HepG2 (cell line): ENCODE measurements at regions not wholly inside any gene's neighbourhood (a gene's known extent, or its start where the extent isn't known, plus 50 kb on each side); places are given as distances from the start of the nearest gene placed in this dataset.

Experiments
- ATAC-seq: fragments of 200-7000 bp; cut with Tn5 transposase; 3 replicates; pipeline ENCODE4 v1.9.1; 2020; ENCODE audit warnings: mild to moderate bottlenecking, moderate library complexity
- BruUV-seq: library from RNA; stranded (reverse); fragments of 400-500 nt; replicated peaks from 2 replicates; lab custom pipeline; 2021; lab: Mats Ljungman, UMichigan
- CTCF ChIA-PET: fragments of 300-600 bp; formaldehyde crosslinking; extraction: SDS; loops from one replicate; lab custom pipeline; 2021; ENCODE audit warnings: low total read pairs, inconsistent platforms, low intra/inter-chr PET ratio; lab: Yijun Ruan, JAX
- POLR2A ChIA-PET: fragments of 350-600 bp; sonication (Branson Sonifier 250); formaldehyde crosslinking; loops from one replicate; lab custom pipeline; 2020; ENCODE audit warnings: antibody characterized with exemption, inconsistent platforms; lab: Yijun Ruan, JAX
- DNase-seq: peaks from one replicate; pipeline ENCODE4 v3.0.0-alpha.2; 2015; ENCODE audit warnings: low spot score
- FAIRE-seq: peaks from 3 replicates; lab custom pipeline; 2011; peaks lifted over from hg19 to GRCh38; lab: Jason Lieb, UNC
- H2AFZ ChIP-seq: one replicate; pipeline ENCODE4 v1.6.1; 2011; ENCODE audit warnings: low read length, inconsistent platforms
- H3K27ac ChIP-seq: fragments of 300-600 bp; 3 replicates; pipeline ENCODE4 v1.8.0; 2011; ENCODE audit warnings: mixed run types, mild to moderate bottlenecking, mixed read lengths, low read length, inconsistent platforms; ENCODE audit not compliant: insufficient read depth; ENCODE audit errors: extremely low read length
- H3K27me3 ChIP-seq, 2 experiments: fragments of 200-600 bp in 1 of 2; 2 replicates in 1 of 2; 3 replicates in 1 of 2; pipeline versions ENCODE4 v1.6.0 to v1.8.0; 2011; ENCODE audit warnings: low read length in 2 of 2, mild to moderate bottlenecking in 2 of 2, moderate library complexity in 2 of 2, inconsistent platforms in 1 of 2; ENCODE audit not compliant: insufficient read depth in 2 of 2, control insufficient read depth in 1 of 2
- H3K36me3 ChIP-seq, 2 experiments: fragments of 200-600 bp in 1 of 2; replicated peaks in 1 of 2; 2 replicates in 1 of 2; 3 replicates in 1 of 2; pipeline versions ENCODE4 v1.5.1 to v1.8.0; 2011; ENCODE audit warnings: low read length in 2 of 2, inconsistent platforms in 1 of 2; ENCODE audit not compliant: insufficient read depth in 2 of 2, control insufficient read depth in 1 of 2
- H3K4me1 ChIP-seq: 2 replicates; pipeline ENCODE4 v1.5.1; 2012; ENCODE audit warnings: low read length, inconsistent platforms; ENCODE audit not compliant: insufficient read depth
- H3K4me2 ChIP-seq: 2 replicates; pipeline ENCODE4 v1.6.0; 2011; ENCODE audit warnings: low read depth, low read length, inconsistent platforms
- H3K4me3 ChIP-seq, 3 experiments: fragments of 200-600 bp in 1 of 3; sonication (generic), shearing (Covaris generic) in 1 of 3; replicated peaks in 1 of 3; 2 replicates each; pipeline ENCODE4 v1.5.1; 2011 to 2016; ENCODE audit warnings: low read length in 3 of 3, inconsistent platforms in 2 of 3, low read depth in 2 of 3, mild to moderate bottlenecking in 2 of 3, control low read depth in 1 of 3, mixed read lengths in 1 of 3; ENCODE audit not compliant: insufficient read depth in 1 of 3
- H3K79me2 ChIP-seq: one replicate; pipeline ENCODE4 v1.6.1; 2011; ENCODE audit warnings: low read length, inconsistent platforms; ENCODE audit not compliant: insufficient read depth
- H3K9ac ChIP-seq: 2 replicates; pipeline ENCODE4 v1.6.0; 2011; ENCODE audit warnings: mild to moderate bottlenecking, low read depth, low read length, inconsistent platforms; ENCODE audit not compliant: insufficient read depth
- H3K9me3 ChIP-seq: 2 replicates; pipeline ENCODE4 v1.5.1; 2012; ENCODE audit warnings: mild to moderate bottlenecking, low read length
- H4K20me1 ChIP-seq: 2 replicates; pipeline ENCODE4 v1.6.0; 2011; ENCODE audit warnings: inconsistent platforms, mild to moderate bottlenecking, low read length, moderate library complexity; ENCODE audit not compliant: insufficient read depth
- ATF7 ChIP-seq, 2 experiments: fragments of 450-650 bp in 1 of 2; sonication (generic) in 1 of 2; formaldehyde crosslinking in 1 of 2; IDR thresholded peaks; 2 replicates each; pipeline versions ENCODE4 v1.4.0 to v1.6.1; 2016 to 2020; ENCODE audit warnings: antibody characterized with exemption in 1 of 2, mild to moderate bottlenecking in 1 of 2, missing genetic modification reagents in 1 of 2
- CEBPB ChIP-seq: IDR thresholded peaks from 2 replicates; pipeline ENCODE4 v1.6.1; 2011; ENCODE audit warnings: low read depth, low read length, improper control_type of control experiment, borderline replicate concordance
- CREM ChIP-seq, 2 experiments: sonication (generic) in 1 of 2; formaldehyde crosslinking in 1 of 2; IDR thresholded peaks; 2 replicates each; pipeline versions ENCODE4 v1.4.0 to v1.6.1; 2016 to 2020; ENCODE audit warnings: antibody characterized with exemption in 1 of 2, mild to moderate bottlenecking in 1 of 2, missing genetic modification reagents in 1 of 2
- KAT2B ChIP-seq: fragments of 150-350 bp; IDR thresholded peaks from 2 replicates; pipeline ENCODE4 v1.6.1; 2014; ENCODE audit warnings: low read depth, low read length, borderline replicate concordance
- KLF11 ChIP-seq: IDR thresholded peaks from 2 replicates; pipeline ENCODE4 v1.6.1; 2016; ENCODE audit warnings: missing compliant biosample characterization
- KLF6 ChIP-seq: IDR thresholded peaks from 2 replicates; pipeline ENCODE4 v1.8.0; 2016; ENCODE audit warnings: missing biosample characterization, missing genetic modification reagents
- MAFF ChIP-seq: IDR thresholded peaks from 2 replicates; pipeline ENCODE4 v1.6.1; 2011; ENCODE audit warnings: low read depth, low read length, improper control_type of control experiment
- MAFK ChIP-seq, 2 experiments: IDR thresholded peaks in 1 of 2; conservative IDR thresholded peaks in 1 of 2; 2 replicates each; pipeline ENCODE4 v1.6.1; 2011; ENCODE audit warnings: improper control_type of control experiment in 2 of 2, low read length in 2 of 2
- MBD4 ChIP-seq: IDR thresholded peaks from 2 replicates; pipeline ENCODE4 v1.6.1; 2012; ENCODE audit warnings: low read length, inconsistent platforms, borderline replicate concordance
- SYNCRIP ChIP-seq: fragments of 200-400 bp; formaldehyde crosslinking; IDR thresholded peaks from 2 replicates; pipeline ENCODE4 v1.6.1; 2018; ENCODE audit warnings: mild to moderate bottlenecking, low read depth, low read length; ENCODE audit not compliant: insufficient read depth
- ZNF234 ChIP-seq: sonication (generic); formaldehyde crosslinking; conservative IDR thresholded peaks from 2 replicates; pipeline ENCODE4 v1.5.1; 2020; ENCODE audit warnings: mild to moderate bottlenecking, missing genetic modification reagents
- ZNF30 ChIP-seq: sonication (generic); formaldehyde crosslinking; IDR thresholded peaks from 2 replicates; pipeline ENCODE4 v1.5.0; 2020; ENCODE audit warnings: mild to moderate bottlenecking, missing genetic modification reagents
- ZNF451 ChIP-seq: sonication (generic); formaldehyde crosslinking; IDR thresholded peaks from 2 replicates; pipeline ENCODE4 v1.5.0; 2020; ENCODE audit warnings: mild to moderate bottlenecking, missing genetic modification reagents
- ZNF652 ChIP-seq: IDR thresholded peaks from 2 replicates; pipeline ENCODE4 v1.6.1; 2016; ENCODE audit warnings: low read depth, borderline replicate concordance
- ZNF660 ChIP-seq: sonication (generic); formaldehyde crosslinking; IDR thresholded peaks from 2 replicates; pipeline ENCODE4 v1.5.1; 2020; ENCODE audit warnings: mild to moderate bottlenecking, low read depth, missing genetic modification reagents, borderline replicate concordance
- WGBS: methylation state at CpG from one replicate; pipeline ENCODE4 v1.1.6; 2017; ENCODE audit warnings: low lambda C conversion rate; 5-methylcytosine and 5-hydroxymethylcytosine counted together
- in situ Hi-C: cut with HindIII; loops from 2 replicates; pipeline ENCODE4 v1.10.0; 2017; ENCODE audit warnings: low pct_unique_long_range_greater_than_20kb; ENCODE audit not compliant: extremely low pct_ligation_motif_present
- intact Hi-C: fragments of 100-400 bp; cut with micrococcal nuclease; formaldehyde crosslinking; loops from one replicate; pipeline ENCODE4 v1.10.0; 2022; ENCODE audit not compliant: unreplicated experiment

- TF ChIP-seq CREM (IDR thresholded peaks at IDR 0.05) (no peak), CREM (CRISPR knock-in tag; IDR thresholded peaks at IDR 0.05) (no peak)
Observed at GRCh38 chr16:54506214-54506580, 219.6 kb upstream of the IRX3 start (continued).

- H2AFZ ChIP-seq: no peak overlapping the region
- ChIA-PET POLR2A (no interaction called here), CTCF (no interaction called here)
- H3K4me2 ChIP-seq: no peak overlapping the region
- FAIRE-seq (no peak), ATAC-seq (no peak), DNase-seq (no peak)
- H3K4me3 ChIP-seq: no peak overlapping the region
- in situ Hi-C loops: no loop called here
- H3K27me3 ChIP-seq: peaks cover 2 to 50% of the 10 kb centered on the region in 2 experiments; a peak in 4 of 5 replicates
- no peaks in the 10 kb centered on the region for H3K79me2 ChIP-seq
- H3K36me3 ChIP-seq: no peaks in the 10 kb centered on the region
- no peaks in the 10 kb centered on the region for H4K20me1 ChIP-seq
- H3K9me3 ChIP-seq: no peaks in the 10 kb centered on the region
- 54% methylated on average over 10 of the region's 10 CpGs for WGBS
- H3K9ac ChIP-seq: no peak overlapping the region
- no peak overlapping the region for H3K27ac ChIP-seq
- no TSS peak for BruUV-seq
- TF ChIP-seq ATF7 (IDR thresholded peaks at IDR 0.05): peak; percentile 48; the same call in 1 of the 2 replicates
- no peak for TF ChIP-seq ATF7 (CRISPR knock-in tag; IDR thresholded peaks at IDR 0.05)
- peak; percentile 21; the same call in 1 of the 2 replicates for TF ChIP-seq MAFF
- no peak for TF ChIP-seq ZNF234 (CRISPR knock-in tag)
- no peak for TF ChIP-seq ZNF660 (CRISPR knock-in tag)
- TF ChIP-seq MAFK (conservative IDR thresholded peaks at IDR 0.05 in 1 of 2, IDR thresholded peaks at IDR 0.05 in 1 of 2; ENCODE audit: low read length in 2 of 2): peak in 1 of 2 experiments; percentile 57; a peak in 2 of 4 replicates
- intact Hi-C loops: no loop called here
- H3K4me1 ChIP-seq: no peaks in the 10 kb centered on the region
Observed at GRCh38 chr16:54505549-54506213, 219.1 kb upstream of the IRX3 start.

GRCh38 chr16:54504372-54504771 is 217.8 kb upstream of the IRX3 start:
- in situ Hi-C loops: no loop called here
- DNase-seq (no peak), ATAC-seq (no peak), FAIRE-seq (no peak)
- peaks cover 2 to 42% of the 10 kb centered on the region in 2 experiments; a peak in 4 of 5 replicates for H3K27me3 ChIP-seq
- BruUV-seq: no TSS peak
- H3K36me3 ChIP-seq: no peaks in the 10 kb centered on the region
- H3K9me3 ChIP-seq: no peaks in the 10 kb centered on the region
- no peak overlapping the region for H2AFZ ChIP-seq
- no peaks in the 10 kb centered on the region for H3K4me1 ChIP-seq
- no peak overlapping the region for H3K4me2 ChIP-seq
- H3K9ac ChIP-seq: no peak overlapping the region
- H3K79me2 ChIP-seq: no peaks in the 10 kb centered on the region
- intact Hi-C loops: no loop called here
- 40% methylated on average over 12 of the region's 12 CpGs for WGBS
- H4K20me1 ChIP-seq: no peaks in the 10 kb centered on the region
- POLR2A ChIA-PET: no interaction called here
- no peak overlapping the region for H3K27ac ChIP-seq
- CTCF ChIA-PET: no interaction called here
- no peak overlapping the region for H3K4me3 ChIP-seq
- TF ChIP-seq KAT2B (no peak), MBD4 (no peak), SYNCRIP (no peak), ZNF30 (CRISPR knock-in tag) (no peak), ZNF451 (CRISPR knock-in tag) (no peak), KLF11 (CRISPR knock-in tag) (no peak), CEBPB (no peak), KLF6 (CRISPR knock-in tag) (no peak), ZNF652 (no peak)
